NCI-H146 treated with DMSO at 0.1 percent for 48 hours (cell line): ENCODE measurements at regions not wholly inside any gene's neighbourhood (a gene's known extent, or its start where the extent isn't known, plus 50 kb on each side); places are given as distances from the start of the nearest gene placed in this dataset.

Source experiments
- DNase-seq: peaks from one replicate; lab custom pipeline; 2025; ENCODE audit not compliant: unreplicated experiment; lab: John Stamatoyannopoulos, UW

DNA sequence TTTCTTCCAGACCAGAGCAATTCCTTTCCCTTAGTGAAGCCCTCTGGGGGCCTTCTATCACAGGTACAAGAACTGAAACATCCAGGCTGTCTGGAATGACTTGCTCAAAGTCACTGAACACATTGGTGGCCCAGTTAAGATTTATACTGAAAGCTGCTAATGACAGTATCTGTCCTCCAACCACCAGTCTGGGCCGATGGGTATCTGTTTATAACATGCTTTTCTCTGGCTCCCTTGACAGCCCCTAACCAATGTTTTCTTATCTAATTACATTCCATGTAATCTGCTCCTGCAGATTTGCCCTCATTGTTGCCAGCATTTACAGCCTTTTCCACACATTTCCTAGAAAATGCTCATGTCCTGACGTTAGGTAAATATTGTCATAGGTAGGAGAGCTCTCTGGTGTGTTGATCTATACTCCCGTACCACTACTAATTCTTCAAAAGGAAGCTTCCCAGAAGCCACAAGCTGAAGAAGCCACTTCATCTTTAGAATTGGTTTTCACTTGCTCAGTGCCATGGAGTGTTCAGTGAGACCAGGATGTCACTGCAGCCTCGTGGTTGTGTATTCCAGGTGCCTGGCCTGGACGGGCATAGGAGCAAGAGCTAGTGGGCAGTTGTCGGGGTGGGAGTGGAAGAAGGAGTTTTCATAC is 163.9 kb downstream of the TSEN15 start:
- no peak for DNase-seq

DNA sequence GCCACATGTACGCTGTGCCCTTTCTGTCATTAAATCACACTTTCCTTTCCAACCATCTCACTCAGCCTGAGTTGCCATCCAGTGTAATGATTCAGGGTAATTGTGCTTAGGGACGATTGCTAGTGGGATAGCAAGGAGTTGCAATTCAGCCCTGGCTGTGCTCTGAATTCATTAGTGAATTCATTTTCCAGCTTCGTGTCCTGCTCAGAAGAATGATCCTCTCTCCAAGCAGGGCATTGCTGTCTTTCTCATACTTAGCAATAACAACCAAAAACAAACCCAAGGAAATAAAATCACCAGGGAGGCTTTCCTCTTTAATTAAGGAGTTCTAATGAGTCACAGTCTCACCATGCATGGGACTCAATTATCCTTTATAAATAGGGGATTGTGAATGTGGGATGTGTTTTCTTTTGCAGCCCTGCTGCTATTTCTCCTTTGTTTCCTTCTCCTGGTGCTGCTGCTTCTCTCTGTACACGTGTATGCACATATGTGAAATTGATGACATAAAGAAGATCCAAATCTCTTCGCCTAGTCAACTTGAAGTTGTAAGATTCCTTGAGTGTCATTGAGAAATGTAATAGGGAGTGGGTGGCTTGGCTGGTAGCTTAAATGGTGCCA is 167.0 kb downstream of the TSEN15 start:
- no peak for DNase-seq

GRCh38 chr1:184219414-184219813 is 167.4 kb upstream of the C1orf21 start:
- DNase-seq: no peak

GRCh38 chr1:184219883-184220282 is 166.9 kb upstream of the C1orf21 start:
- DNase-seq: no peak

DNA sequence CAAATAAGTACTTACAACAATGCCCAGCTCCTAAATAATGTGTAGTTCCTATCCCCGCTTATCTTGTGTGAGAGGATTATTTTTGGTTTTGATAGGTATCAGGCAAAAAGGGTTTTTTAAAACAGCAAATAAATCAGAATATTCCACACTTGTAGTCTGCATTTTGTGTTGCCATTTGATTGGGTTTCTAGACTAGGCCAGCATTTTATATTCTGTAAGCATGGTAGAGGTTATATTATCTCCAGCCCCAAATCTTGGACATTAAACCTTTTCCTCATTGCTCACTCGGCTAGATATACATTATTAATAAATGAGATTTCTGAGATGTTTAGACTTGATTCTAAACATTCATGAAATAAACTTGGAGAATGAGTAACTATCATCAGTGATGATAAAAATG is 165.7 kb upstream of the C1orf21 start:
- no peak for DNase-seq

- DNase-seq: peak; percentile 13
These were observed 164.2 kb upstream of the C1orf21 start for GRCh38 chr1:184222652-184223052.

DNA sequence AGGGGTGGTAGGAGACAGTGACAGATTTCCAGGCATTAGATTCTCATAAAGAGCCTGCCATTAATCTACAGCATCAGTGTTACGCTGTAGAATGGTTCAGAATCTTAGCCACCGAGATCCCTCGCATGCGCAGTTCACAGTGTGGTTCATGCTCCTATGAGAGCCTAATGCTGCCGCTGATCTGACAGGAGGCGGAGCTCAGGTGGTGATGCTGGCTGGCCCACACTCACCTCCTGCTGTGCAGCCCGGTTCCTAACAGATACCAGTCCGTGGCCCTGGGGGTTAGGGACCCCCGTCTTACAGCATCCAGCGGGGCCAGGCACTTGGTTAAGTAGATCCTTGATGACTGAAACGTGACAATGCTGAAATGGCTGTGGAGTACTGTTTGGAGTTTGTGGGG is 163.6 kb upstream of the C1orf21 start:
- DNase-seq: no peak

- DNase-seq: no peak
These were observed 161.3 kb upstream of the C1orf21 start for GRCh38 chr1:184225283-184226099.

DNA sequence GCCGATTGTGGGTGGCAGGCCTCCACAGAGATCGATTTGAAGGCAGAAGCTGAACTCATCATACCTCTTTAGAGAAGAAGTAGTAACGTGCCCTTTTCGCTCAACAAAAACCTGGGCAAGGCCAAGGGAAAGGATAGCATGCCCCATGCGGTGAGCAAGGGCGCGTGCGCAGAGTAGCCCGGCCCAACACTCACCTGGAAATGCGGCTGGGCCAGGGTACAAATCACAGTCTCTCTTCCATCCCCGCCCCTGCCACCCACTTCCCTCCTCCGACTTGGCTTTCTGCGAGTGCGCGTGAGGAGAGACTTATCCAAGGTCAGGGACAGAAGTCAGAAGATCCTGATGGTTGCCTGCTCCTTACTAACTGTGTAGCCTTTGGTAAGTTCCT is 160.7 kb upstream of the C1orf21 start:
- DNase-seq: no peak

DNA sequence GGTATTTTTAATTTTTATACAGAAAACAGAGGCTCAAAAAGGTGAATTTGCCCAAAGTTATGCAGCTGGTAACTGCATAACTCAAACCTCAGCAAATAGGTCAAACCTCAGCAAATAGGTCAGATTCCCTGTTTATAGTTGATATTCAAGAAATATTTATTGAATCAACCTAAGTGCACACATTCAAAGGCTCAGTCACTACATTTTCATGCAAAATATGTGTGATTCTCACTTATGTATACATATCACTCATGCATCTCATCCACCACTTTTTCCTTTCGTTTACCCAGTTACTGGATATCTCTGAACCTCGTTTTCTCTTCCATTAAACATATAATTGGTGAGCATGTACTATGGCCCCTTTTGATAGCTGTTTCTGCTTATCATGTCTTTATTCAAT is 158.3 kb upstream of the C1orf21 start:
- no peak for DNase-seq

GRCh38 chr1:184237588-184237987 is 149.2 kb upstream of the C1orf21 start:
- no peak for DNase-seq

- DNase-seq: no peak
These were observed 145.4 kb upstream of the C1orf21 start for GRCh38 chr1:184241446-184241845.

DNA sequence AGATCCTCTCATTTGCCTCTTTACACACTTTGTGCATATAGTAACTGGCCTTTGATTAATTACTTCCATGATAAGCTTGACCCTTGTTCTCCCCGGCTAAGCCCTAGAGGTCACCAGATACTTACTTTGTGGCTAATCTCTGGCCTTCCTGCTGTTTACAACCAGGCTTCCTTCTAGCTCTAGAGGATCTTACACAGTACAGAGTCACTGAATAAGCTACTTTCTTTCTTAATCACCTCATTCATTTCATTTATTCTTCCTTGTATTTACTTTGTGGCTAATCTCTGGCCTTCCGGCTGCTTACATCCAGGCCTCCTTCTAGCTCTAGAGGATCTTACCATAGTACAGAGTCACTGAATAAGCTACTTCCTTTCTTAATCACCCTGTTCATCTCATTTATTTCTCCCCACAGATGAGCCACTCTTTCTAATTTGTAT is 144.3 kb upstream of the C1orf21 start:
- no peak for DNase-seq

DNA sequence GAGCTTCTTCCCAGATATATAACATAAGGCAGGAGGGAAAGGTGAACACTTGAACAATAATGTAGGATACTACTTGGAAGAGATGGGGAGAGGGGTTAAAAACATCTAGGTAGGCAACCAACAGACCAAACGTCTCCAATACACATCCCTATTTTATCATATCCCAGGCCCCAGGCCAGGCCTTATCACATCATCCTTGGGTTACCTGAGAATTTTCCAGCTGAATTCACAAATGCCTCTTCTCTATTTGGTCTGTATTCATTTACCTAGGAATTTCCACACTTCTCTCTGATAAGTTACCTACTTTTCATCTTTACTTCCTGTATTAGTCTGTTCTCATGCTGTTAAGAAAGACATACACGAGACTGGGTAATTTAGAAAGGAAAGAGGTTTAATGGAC is 141.9 kb upstream of the C1orf21 start:
- DNase-seq: no peak

GRCh38 chr1:184247671-184248070 is 139.2 kb upstream of the C1orf21 start:
- no peak for DNase-seq

- no peak for DNase-seq
These were observed 132.9 kb upstream of the C1orf21 start for GRCh38 chr1:184253921-184254320.

- DNase-seq: no peak
These were observed 132.0 kb upstream of the C1orf21 start for GRCh38 chr1:184254849-184255248.

GRCh38 chr1:184255560-184255959 is 131.3 kb upstream of the C1orf21 start:
- DNase-seq: no peak

DNA sequence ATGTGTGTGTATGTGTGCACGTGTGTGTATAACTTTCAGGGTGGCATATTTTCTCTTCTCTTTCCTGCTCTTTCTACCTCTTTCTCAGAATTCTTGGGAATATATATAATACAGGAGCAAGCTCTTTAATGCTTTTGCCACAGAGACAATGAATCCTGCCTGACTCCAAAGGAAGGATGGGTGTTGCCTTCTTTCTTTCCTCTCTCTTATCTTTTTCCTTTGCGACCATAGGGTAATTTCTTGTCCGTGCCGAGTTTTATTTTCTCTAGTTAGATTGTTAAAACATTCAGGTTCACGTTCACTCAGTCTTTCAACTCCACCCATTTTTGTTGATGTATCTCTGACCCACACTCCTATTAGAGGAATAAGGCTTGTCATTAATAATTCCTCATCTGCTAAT is 129.0 kb upstream of the C1orf21 start:
- no peak for DNase-seq

GRCh38 chr1:184258525-184258924 is 128.3 kb upstream of the C1orf21 start:
- DNase-seq: no peak

- no peak for DNase-seq
These were observed 126.4 kb upstream of the C1orf21 start for GRCh38 chr1:184260382-184260781.

GRCh38 chr1:184262109-184262508 is 124.7 kb upstream of the C1orf21 start:
- no peak for DNase-seq
